ENCODE measurements at regions not wholly inside any gene's neighbourhood (a gene's known extent, or its start where the extent isn't known, plus 50 kb on each side); places are given as distances from the start of the nearest gene placed in this dataset.

DNA sequence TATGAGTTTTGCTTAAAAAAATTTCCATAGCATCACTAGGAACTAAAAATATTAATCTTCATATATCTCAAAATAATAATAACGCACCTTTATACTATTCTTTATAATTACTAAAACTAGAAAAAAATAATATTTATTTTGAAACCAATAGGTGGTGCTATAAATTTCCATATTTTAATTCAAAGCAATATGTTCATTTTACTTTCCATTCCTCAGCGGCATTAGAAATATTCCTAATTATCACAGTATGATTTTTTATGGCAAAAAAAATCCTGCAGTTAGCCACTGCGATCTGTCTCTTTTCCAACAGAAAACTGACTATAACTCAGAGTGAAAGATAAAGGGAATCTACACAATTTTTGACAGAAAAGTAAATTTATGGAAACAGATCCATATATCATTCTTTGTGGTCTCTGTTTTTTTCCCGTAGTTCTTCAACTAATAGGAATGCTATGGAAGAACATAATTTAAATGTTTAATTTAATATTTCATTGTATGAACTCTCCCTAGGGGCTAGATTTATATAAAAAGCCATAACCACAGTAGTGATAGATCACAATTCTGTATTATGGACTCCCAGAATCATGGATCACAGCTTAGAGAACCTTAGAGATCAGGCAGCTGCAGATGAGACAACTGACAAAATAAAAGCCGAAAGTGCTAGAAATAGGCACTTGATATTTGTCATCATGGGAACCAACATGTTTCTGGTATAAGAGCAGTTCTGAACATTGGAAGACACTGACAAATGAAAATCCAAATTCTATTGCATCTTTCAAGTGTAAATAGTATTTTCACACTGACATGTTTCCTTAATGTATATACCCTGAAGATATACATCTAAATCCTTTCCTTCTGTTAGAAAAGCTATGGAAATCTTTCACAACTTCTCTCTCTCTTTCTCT lies 167.7 kb upstream of the MPDZ start:
- Histone ChIP-seq H3K79me2 (ENCODE audit: control insufficient read depth, insufficient read depth, low read length) (no peaks in the 10 kb centered on the region), H3K4me2 (ENCODE audit: insufficient read depth, low read length) (no peak overlapping the region), H2AFZ (ENCODE audit: low read depth, low read length) (no peak overlapping the region), H3K27me3 (ENCODE audit: control insufficient read depth in 2 of 2, insufficient read depth in 2 of 2, low read length in 2 of 2) (no peaks in the 10 kb centered on the region), H4K20me1 (replicated peaks; ENCODE audit: control insufficient read depth, insufficient read depth, low read length) (no peaks in the 10 kb centered on the region), H3K4me1 (replicated peaks in 1 of 2; ENCODE audit: control insufficient read depth in 2 of 2, insufficient read depth in 2 of 2, low read length in 2 of 2) (no peaks in the 10 kb centered on the region), H3K9me3 (replicated peaks; ENCODE audit: control insufficient read depth, insufficient read depth, low read depth, low read length) (no peaks in the 10 kb centered on the region), H3K9me1 (ENCODE audit: control insufficient read depth, insufficient read depth, low read length) (no peaks in the 10 kb centered on the region), H3K36me3 (ENCODE audit: control insufficient read depth, insufficient read depth, low read length) (no peaks in the 10 kb centered on the region), H3K27ac (ENCODE audit: extremely low read depth, low read depth, low read length) (no peak overlapping the region), H3K4me3 (no peak overlapping the region), H3K9ac (ENCODE audit: insufficient read depth in 1 of 2, low read depth in 2 of 2, low read length in 2 of 2) (no peak overlapping the region)
- no TSS peak for BruUV-seq (replicated peaks)
- ATAC-seq (no peak), FAIRE-seq (no peak), DNase-seq (ENCODE audit: extremely low read depth in 1 of 4, low spot score in 3 of 4) (no peak)
- POLR2A ChIA-PET: no interaction called here
- CTCF ChIA-PET (ENCODE audit: low intra/inter-chr PET ratio): no interaction called here
- intact Hi-C loops (cut with micrococcal nuclease): no loop called here
- in situ Hi-C loops (cut with MboI): loop anchor here (25.0 kb wide), 1 partner anchor 990 kb away; no protein-coding TSS in a partner anchor
- 0% methylated on average over 5 of the region's 5 CpGs for WGBS (ENCODE audit: insufficient coverage, low coverage, missing lambda C conversion rate)
- TF ChIP-seq, protein P1, sequence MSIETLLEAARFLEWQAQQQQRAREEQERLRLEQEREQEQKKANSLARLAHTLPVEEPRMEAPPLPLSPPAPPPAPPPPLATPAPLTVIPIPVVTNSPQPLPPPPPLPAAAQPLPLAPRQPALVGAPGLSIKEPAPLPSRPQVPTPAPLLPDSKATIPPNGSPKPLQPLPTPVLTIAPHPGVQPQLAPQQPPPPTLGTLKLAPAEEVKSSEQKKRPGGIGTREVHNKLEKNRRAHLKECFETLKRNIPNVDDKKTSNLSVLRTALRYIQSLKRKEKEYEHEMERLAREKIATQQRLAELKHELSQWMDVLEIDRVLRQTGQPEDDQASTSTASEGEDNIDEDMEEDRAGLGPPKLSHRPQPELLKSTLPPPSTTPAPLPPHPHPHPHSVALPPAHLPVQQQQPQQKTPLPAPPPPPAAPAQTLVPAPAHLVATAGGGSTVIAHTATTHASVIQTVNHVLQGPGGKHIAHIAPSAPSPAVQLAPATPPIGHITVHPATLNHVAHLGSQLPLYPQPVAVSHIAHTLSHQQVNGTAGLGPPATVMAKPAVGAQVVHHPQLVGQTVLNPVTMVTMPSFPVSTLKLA (conservative IDR thresholded peaks at IDR 0.05): no peak
- TF ChIP-seq MIER1 (IDR thresholded peaks at IDR 0.05; ENCODE audit: low read depth): no peak
- TF ChIP-seq, protein P2, sequence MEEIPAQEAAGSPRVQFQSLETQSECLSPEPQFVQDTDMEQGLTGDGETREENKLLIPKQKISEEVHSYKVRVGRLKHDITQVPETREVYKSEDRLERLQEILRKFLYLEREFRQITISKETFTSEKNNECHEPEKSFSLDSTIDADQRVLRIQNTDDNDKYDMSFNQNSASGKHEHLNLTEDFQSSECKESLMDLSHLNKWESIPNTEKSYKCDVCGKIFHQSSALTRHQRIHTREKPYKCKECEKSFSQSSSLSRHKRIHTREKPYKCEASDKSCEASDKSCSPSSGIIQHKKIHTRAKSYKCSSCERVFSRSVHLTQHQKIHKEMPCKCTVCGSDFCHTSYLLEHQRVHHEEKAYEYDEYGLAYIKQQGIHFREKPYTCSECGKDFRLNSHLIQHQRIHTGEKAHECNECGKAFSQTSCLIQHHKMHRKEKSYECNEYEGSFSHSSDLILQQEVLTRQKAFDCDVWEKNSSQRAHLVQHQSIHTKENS (CRISPR knock-in tag; IDR thresholded peaks at IDR 0.05): no peak
- no peak for TF ChIP-seq POLR3G (IDR thresholded peaks at IDR 0.05; ENCODE audit: extremely low read depth, insufficient read length, insufficient replicate concordance)
- no peak for TF ChIP-seq MEF2A (IDR thresholded peaks at IDR 0.05; ENCODE audit: control insufficient read depth, low read depth, low read length)
- TF ChIP-seq MAFK (IDR thresholded peaks at IDR 0.05; ENCODE audit: low read length): no peak
- TF ChIP-seq, protein P3, sequence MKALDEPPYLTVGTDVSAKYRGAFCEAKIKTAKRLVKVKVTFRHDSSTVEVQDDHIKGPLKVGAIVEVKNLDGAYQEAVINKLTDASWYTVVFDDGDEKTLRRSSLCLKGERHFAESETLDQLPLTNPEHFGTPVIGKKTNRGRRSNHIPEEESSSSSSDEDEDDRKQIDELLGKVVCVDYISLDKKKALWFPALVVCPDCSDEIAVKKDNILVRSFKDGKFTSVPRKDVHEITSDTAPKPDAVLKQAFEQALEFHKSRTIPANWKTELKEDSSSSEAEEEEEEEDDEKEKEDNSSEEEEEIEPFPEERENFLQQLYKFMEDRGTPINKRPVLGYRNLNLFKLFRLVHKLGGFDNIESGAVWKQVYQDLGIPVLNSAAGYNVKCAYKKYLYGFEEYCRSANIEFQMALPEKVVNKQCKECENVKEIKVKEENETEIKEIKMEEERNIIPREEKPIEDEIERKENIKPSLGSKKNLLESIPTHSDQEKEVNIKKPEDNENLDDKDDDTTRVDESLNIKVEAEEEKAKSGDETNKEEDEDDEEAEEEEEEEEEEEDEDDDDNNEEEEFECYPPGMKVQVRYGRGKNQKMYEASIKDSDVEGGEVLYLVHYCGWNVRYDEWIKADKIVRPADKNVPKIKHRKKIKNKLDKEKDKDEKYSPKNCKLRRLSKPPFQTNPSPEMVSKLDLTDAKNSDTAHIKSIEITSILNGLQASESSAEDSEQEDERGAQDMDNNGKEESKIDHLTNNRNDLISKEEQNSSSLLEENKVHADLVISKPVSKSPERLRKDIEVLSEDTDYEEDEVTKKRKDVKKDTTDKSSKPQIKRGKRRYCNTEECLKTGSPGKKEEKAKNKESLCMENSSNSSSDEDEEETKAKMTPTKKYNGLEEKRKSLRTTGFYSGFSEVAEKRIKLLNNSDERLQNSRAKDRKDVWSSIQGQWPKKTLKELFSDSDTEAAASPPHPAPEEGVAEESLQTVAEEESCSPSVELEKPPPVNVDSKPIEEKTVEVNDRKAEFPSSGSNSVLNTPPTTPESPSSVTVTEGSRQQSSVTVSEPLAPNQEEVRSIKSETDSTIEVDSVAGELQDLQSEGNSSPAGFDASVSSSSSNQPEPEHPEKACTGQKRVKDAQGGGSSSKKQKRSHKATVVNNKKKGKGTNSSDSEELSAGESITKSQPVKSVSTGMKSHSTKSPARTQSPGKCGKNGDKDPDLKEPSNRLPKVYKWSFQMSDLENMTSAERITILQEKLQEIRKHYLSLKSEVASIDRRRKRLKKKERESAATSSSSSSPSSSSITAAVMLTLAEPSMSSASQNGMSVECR (CRISPR knock-in tag; IDR thresholded peaks at IDR 0.05): no peak
- TF ChIP-seq IFI16 (CRISPR knock-in tag; IDR thresholded peaks at IDR 0.05): no peak
- TF ChIP-seq ZNF586 (CRISPR knock-in tag; conservative IDR thresholded peaks at IDR 0.05): no peak
- TF ChIP-seq TBP (optimal IDR thresholded peaks at IDR 0.05; ENCODE audit: low read depth, low read length): no peak
- no peak for TF ChIP-seq NFIX (CRISPR knock-in tag; IDR thresholded peaks at IDR 0.05; ENCODE audit: low read depth)
- TF ChIP-seq, protein P4, sequence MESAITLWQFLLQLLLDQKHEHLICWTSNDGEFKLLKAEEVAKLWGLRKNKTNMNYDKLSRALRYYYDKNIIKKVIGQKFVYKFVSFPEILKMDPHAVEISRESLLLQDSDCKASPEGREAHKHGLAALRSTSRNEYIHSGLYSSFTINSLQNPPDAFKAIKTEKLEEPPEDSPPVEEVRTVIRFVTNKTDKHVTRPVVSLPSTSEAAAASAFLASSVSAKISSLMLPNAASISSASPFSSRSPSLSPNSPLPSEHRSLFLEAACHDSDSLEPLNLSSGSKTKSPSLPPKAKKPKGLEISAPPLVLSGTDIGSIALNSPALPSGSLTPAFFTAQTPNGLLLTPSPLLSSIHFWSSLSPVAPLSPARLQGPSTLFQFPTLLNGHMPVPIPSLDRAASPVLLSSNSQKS (CRISPR knock-in tag; IDR thresholded peaks at IDR 0.05): no peak
- no peak for TF ChIP-seq MAFG (tag; conservative IDR thresholded peaks at IDR 0.05)
- TF ChIP-seq ZNF23 (CRISPR knock-in tag; IDR thresholded peaks at IDR 0.05): no peak

Data from K562 (cell line).